ENCODE measurements at regions not wholly inside any gene's neighbourhood (a gene's known extent, or its start where the extent isn't known, plus 50 kb on each side); places are given as distances from the start of the nearest gene placed in this dataset.
A peak's percentile ranks its signal among the peaks of the same experiment; 100 is the strongest.

- intact Hi-C loops (cut with DNase I) = no loop called here
- WGBS, 2 donors = 70 to 76% methylated on average over 4 of the region's 4 CpGs
These were observed 73.5 kb upstream of the CAMK1G start for GRCh38 chr1:209510063-209510462.

DNA sequence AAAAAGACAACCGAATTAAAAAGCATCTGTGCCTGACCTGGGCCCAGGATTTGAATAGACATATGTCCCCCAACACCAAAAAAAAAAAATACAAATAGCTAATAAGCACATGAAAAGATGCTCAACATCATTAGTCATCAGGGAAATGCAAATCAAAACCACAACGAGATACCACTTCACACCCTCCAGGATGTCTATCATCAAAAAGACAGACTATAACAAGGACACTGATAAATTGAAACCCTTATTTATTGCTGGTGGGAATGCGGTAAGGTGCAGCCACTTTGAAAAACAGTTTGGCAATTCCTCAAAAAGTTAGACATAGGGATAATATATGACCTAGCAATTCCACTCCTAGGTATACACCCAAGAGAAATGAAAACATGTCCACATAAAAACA is 72.3 kb upstream of the CAMK1G start:
- Histone ChIP-seq H3K27ac (ENCODE audit: low read depth in 1 of 2, low read length in 2 of 2) (no peak overlapping the region), H3K4me3 (ENCODE audit: low read length in 2 of 2) (no peak overlapping the region), H3K9me3 (ENCODE audit: control insufficient read depth, low read length) (peaks cover 1% of the 10 kb centered on the region), H3K4me1 (ENCODE audit: control insufficient read depth in 1 of 2, insufficient read depth in 2 of 2, low read length in 2 of 2) (no peaks in the 10 kb centered on the region), H3K36me3 (ENCODE audit: control insufficient read depth in 1 of 2, insufficient read depth in 2 of 2, low read length in 1 of 2) (no peaks in the 10 kb centered on the region), H3K27me3 (ENCODE audit: control insufficient read depth in 1 of 2, insufficient read depth in 2 of 2, low read length in 1 of 2) (no peaks in the 10 kb centered on the region)
- DNase-seq (no peak), ATAC-seq (ENCODE audit: low FRiP score) (no peak)
- intact Hi-C loops (cut with DNase I) = no loop called here
- 22 to 29% methylated on average over 3 of the region's 3 CpGs for WGBS, 2 donors

More at GRCh38 chr1:209510063-209510462, 73.5 kb upstream of the CAMK1G start:
- Histone ChIP-seq H3K4me3 (ENCODE audit: low read length in 2 of 2) (no peak overlapping the region), H3K36me3 (ENCODE audit: control insufficient read depth in 1 of 2, insufficient read depth in 2 of 2, low read length in 1 of 2) (no peaks in the 10 kb centered on the region), H3K27ac (ENCODE audit: low read depth in 1 of 2, low read length in 2 of 2) (no peak overlapping the region), H3K27me3 (ENCODE audit: control insufficient read depth in 1 of 2, insufficient read depth in 2 of 2, low read length in 1 of 2) (no peaks in the 10 kb centered on the region), H3K4me1 (ENCODE audit: control insufficient read depth in 1 of 2, insufficient read depth in 2 of 2, low read length in 2 of 2) (no peaks in the 10 kb centered on the region), H3K9me3 (ENCODE audit: control insufficient read depth, low read length) (peaks cover 1% of the 10 kb centered on the region)
- ATAC-seq (ENCODE audit: low FRiP score) (no peak), DNase-seq (no peak)

GRCh38 chr1:209512821-209513220 is 70.7 kb upstream of the CAMK1G start:
- ATAC-seq (ENCODE audit: low FRiP score) = no peak
- H3K4me1 ChIP-seq (ENCODE audit: control insufficient read depth in 1 of 2, insufficient read depth in 2 of 2, low read length in 2 of 2) = no peaks in the 10 kb centered on the region
- DNase-seq = no peak
- WGBS, 2 donors = 58 to 62% methylated on average over 6 of the region's 6 CpGs
- H3K9me3 ChIP-seq (ENCODE audit: control insufficient read depth, low read length) = peaks cover 1% of the 10 kb centered on the region
- H3K36me3 ChIP-seq (ENCODE audit: control insufficient read depth in 1 of 2, insufficient read depth in 2 of 2, low read length in 1 of 2) = no peaks in the 10 kb centered on the region
- H3K27ac ChIP-seq (ENCODE audit: low read depth in 1 of 2, low read length in 2 of 2) = no peak overlapping the region
- intact Hi-C loops (cut with DNase I) = no loop called here
- no peaks in the 10 kb centered on the region for H3K27me3 ChIP-seq (ENCODE audit: control insufficient read depth in 1 of 2, insufficient read depth in 2 of 2, low read length in 1 of 2)
- H3K4me3 ChIP-seq (ENCODE audit: low read length in 2 of 2) = no peak overlapping the region

- Histone ChIP-seq H3K9me3 (ENCODE audit: control insufficient read depth, low read length) (peaks cover 1% of the 10 kb centered on the region), H3K27ac (ENCODE audit: low read depth in 1 of 2, low read length in 2 of 2) (no peak overlapping the region), H3K27me3 (ENCODE audit: control insufficient read depth in 1 of 2, insufficient read depth in 2 of 2, low read length in 1 of 2) (no peaks in the 10 kb centered on the region), H3K4me3 (ENCODE audit: low read length in 2 of 2) (no peak overlapping the region), H3K4me1 (ENCODE audit: control insufficient read depth in 1 of 2, insufficient read depth in 2 of 2, low read length in 2 of 2) (no peaks in the 10 kb centered on the region), H3K36me3 (ENCODE audit: control insufficient read depth in 1 of 2, insufficient read depth in 2 of 2, low read length in 1 of 2) (no peaks in the 10 kb centered on the region)
- WGBS, 2 donors = 43 to 49% methylated on average over 5 of the region's 5 CpGs
- intact Hi-C loops (cut with DNase I) = no loop called here
- ATAC-seq (ENCODE audit: low FRiP score) (peak; percentile 33), DNase-seq (no peak)
These were observed 70.3 kb upstream of the CAMK1G start for GRCh38 chr1:209513226-209513625.

DNA sequence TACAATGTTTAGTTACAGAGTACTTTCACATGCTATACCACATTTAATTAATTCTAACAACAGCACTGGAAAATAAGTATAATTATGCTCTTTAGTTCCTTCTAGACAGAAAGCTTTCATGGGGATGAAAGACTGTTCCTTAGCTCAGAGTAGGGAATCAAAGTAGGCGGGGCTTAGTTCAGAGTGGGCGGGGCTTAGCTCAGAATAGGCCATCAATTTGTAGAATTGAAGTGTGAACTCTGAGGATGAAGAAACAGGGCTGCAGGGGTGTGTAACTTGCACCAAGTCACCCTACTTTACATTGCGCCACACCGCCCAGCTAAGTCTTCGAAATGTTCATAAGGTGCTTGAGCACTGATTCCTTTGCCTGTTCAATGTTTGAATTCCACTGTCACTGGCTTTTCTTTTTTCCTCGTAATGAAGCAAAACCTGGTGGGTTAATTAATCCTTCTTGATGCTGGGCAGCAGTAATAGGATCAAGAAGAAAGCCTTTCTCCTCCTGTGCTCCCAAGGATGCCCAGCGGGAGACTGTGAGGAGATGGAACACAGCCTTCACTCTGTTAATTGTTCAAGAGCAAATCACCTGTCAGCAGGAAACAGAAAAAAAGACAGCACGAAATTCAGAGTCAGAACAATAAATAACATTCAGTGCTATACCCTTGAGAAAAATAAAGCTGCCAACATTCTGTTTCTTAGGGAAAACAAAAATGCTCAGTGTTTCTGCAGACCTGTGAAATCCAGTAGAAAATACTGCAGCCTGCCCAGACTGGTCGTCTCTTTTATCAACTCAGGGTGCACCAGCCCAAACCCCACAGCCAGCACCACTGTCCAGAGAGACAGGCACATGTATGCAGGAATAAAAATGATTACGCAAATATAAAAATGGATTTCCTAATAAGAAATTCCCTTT is 66.5 kb upstream of the CAMK1G start:
- H3K4me1 ChIP-seq (ENCODE audit: control insufficient read depth in 1 of 2, insufficient read depth in 2 of 2, low read length in 2 of 2) = no peaks in the 10 kb centered on the region
- intact Hi-C loops (cut with DNase I) = no loop called here
- H3K9me3 ChIP-seq (ENCODE audit: control insufficient read depth, low read length) = peaks cover 4% of the 10 kb centered on the region
- H3K27me3 ChIP-seq (ENCODE audit: control insufficient read depth in 1 of 2, insufficient read depth in 2 of 2, low read length in 1 of 2) = no peaks in the 10 kb centered on the region
- DNase-seq = no peak
- no peak overlapping the region for H3K27ac ChIP-seq (ENCODE audit: low read depth in 1 of 2, low read length in 2 of 2)
- no peak overlapping the region for H3K4me3 ChIP-seq (ENCODE audit: low read length in 2 of 2)
- H3K36me3 ChIP-seq (ENCODE audit: control insufficient read depth in 1 of 2, insufficient read depth in 2 of 2, low read length in 1 of 2) = no peaks in the 10 kb centered on the region
- no peak for ATAC-seq (ENCODE audit: low FRiP score)
- 53 to 57% methylated on average over 10 of the region's 10 CpGs for WGBS, 2 donors

DNA sequence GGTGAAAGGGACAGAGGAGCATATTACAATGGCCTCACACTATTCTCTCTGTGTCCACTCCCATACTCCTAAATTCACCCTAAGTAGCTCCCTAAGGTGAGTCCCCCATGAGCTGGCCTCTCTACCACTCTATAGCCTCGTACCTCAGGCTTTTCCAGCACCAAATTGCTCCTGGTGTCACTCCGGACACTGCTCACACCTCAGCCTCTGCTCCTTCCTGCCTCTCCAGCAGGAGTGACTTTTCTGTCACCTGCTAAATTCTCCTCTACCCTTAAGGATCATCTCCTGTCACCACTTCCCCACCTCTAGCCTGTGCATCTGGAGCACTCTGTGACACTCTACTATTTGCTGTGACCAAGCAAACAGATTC is 65.8 kb upstream of the CAMK1G start:
- H3K36me3 ChIP-seq (ENCODE audit: control insufficient read depth in 1 of 2, insufficient read depth in 2 of 2, low read length in 1 of 2) = no peaks in the 10 kb centered on the region
- 35 to 40% methylated on average over 2 of the region's 2 CpGs for WGBS, 2 donors
- H3K9me3 ChIP-seq (ENCODE audit: control insufficient read depth, low read length) = peaks cover 4% of the 10 kb centered on the region
- no peak for DNase-seq
- H3K27ac ChIP-seq (ENCODE audit: low read depth in 1 of 2, low read length in 2 of 2) = no peak overlapping the region
- intact Hi-C loops (cut with DNase I) = no loop called here
- no peaks in the 10 kb centered on the region for H3K27me3 ChIP-seq (ENCODE audit: control insufficient read depth in 1 of 2, insufficient read depth in 2 of 2, low read length in 1 of 2)
- no peak overlapping the region for H3K4me3 ChIP-seq (ENCODE audit: low read length in 2 of 2)
- no peaks in the 10 kb centered on the region for H3K4me1 ChIP-seq (ENCODE audit: control insufficient read depth in 1 of 2, insufficient read depth in 2 of 2, low read length in 2 of 2)
- no peak for ATAC-seq (ENCODE audit: low FRiP score)

- H3K27ac ChIP-seq (ENCODE audit: low read depth in 1 of 2, low read length in 2 of 2) = no peak overlapping the region
- DNase-seq (no peak), ATAC-seq (ENCODE audit: low FRiP score) (no peak)
- H3K9me3 ChIP-seq (ENCODE audit: control insufficient read depth, low read length) = peaks cover 3% of the 10 kb centered on the region
- no peaks in the 10 kb centered on the region for H3K36me3 ChIP-seq (ENCODE audit: control insufficient read depth in 1 of 2, insufficient read depth in 2 of 2, low read length in 1 of 2)
- WGBS, 2 donors = 88 to 91% methylated on average over 4 of the region's 4 CpGs
- intact Hi-C loops (cut with DNase I) = loop anchor here in 1 of 2 donors (10.0 kb wide), 1 partner anchor 55 kb away; no protein-coding TSS in a partner anchor
- no peak overlapping the region for H3K4me3 ChIP-seq (ENCODE audit: low read length in 2 of 2)
- H3K27me3 ChIP-seq (ENCODE audit: control insufficient read depth in 1 of 2, insufficient read depth in 2 of 2, low read length in 1 of 2) = no peaks in the 10 kb centered on the region
- H3K4me1 ChIP-seq (ENCODE audit: control insufficient read depth in 1 of 2, insufficient read depth in 2 of 2, low read length in 2 of 2) = no peaks in the 10 kb centered on the region
These were observed 63.7 kb upstream of the CAMK1G start for GRCh38 chr1:209519786-209520185.

DNA sequence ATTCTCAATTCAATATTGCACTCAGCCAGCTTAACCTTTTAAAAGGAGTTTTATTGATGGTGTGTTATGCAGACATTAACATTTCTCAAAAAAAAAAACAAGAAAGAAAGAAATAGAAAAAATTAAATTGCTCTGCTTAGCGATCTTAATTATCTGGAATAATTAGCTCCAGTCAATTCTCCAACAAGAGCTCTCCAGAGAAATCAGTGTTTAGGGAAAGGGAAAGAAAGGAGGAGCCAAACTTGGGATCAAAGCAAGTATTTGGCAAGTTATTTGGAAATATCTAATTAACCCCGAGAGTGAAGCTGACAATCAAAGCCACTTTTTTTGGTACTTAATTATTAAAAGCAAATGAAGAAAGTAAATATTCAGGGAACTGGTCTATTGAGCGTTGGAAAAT is 60.7 kb upstream of the CAMK1G start:
- Histone ChIP-seq H3K36me3 (ENCODE audit: control insufficient read depth in 1 of 2, insufficient read depth in 2 of 2, low read length in 1 of 2) (no peaks in the 10 kb centered on the region), H3K27me3 (ENCODE audit: control insufficient read depth in 1 of 2, insufficient read depth in 2 of 2, low read length in 1 of 2) (peaks cover 0 to 2% of the 10 kb centered on the region in 2 donors), H3K9me3 (ENCODE audit: control insufficient read depth, low read length) (peaks cover 3% of the 10 kb centered on the region), H3K4me1 (ENCODE audit: control insufficient read depth in 1 of 2, insufficient read depth in 2 of 2, low read length in 2 of 2) (no peaks in the 10 kb centered on the region), H3K27ac (ENCODE audit: low read depth in 1 of 2, low read length in 2 of 2) (no peak overlapping the region), H3K4me3 (ENCODE audit: low read length in 2 of 2) (no peak overlapping the region)
- ATAC-seq (ENCODE audit: low FRiP score) (no peak), DNase-seq (no peak)
- 72 to 74% methylated on average over 3 of the region's 3 CpGs for WGBS, 2 donors
- intact Hi-C loops (cut with DNase I) = loop anchor here in 1 of 2 donors (10.0 kb wide), 1 partner anchor 58 kb away; no protein-coding TSS in a partner anchor

GRCh38 chr1:209526137-209526536 is 57.4 kb upstream of the CAMK1G start:
- ATAC-seq (ENCODE audit: low FRiP score) = no peak
- Histone ChIP-seq H3K27ac (ENCODE audit: low read depth in 1 of 2, low read length in 2 of 2) (no peak overlapping the region), H3K27me3 (ENCODE audit: control insufficient read depth in 1 of 2, insufficient read depth in 2 of 2, low read length in 1 of 2) (peaks cover 0 to 2% of the 10 kb centered on the region in 2 donors), H3K4me3 (ENCODE audit: low read length in 2 of 2) (no peak overlapping the region), H3K4me1 (ENCODE audit: control insufficient read depth in 1 of 2, insufficient read depth in 2 of 2, low read length in 2 of 2) (no peaks in the 10 kb centered on the region), H3K36me3 (ENCODE audit: control insufficient read depth in 1 of 2, insufficient read depth in 2 of 2, low read length in 1 of 2) (no peaks in the 10 kb centered on the region), H3K9me3 (ENCODE audit: control insufficient read depth, low read length) (no peaks in the 10 kb centered on the region)
- intact Hi-C loops (cut with DNase I) = loop anchor here in 1 of 2 donors (10.0 kb wide), 1 partner anchor 61 kb away; no protein-coding TSS in a partner anchor
- DNase-seq = no peak
- WGBS, 2 donors = 37 to 51% methylated on average over 2 of the region's 2 CpGs
